ENCODE measurements at regions not wholly inside any gene's neighbourhood (a gene's known extent, or its start where the extent isn't known, plus 50 kb on each side); places are given as distances from the start of the nearest gene placed in this dataset.
A peak's percentile ranks its signal among the peaks of the same experiment; 100 is the strongest.

DNA sequence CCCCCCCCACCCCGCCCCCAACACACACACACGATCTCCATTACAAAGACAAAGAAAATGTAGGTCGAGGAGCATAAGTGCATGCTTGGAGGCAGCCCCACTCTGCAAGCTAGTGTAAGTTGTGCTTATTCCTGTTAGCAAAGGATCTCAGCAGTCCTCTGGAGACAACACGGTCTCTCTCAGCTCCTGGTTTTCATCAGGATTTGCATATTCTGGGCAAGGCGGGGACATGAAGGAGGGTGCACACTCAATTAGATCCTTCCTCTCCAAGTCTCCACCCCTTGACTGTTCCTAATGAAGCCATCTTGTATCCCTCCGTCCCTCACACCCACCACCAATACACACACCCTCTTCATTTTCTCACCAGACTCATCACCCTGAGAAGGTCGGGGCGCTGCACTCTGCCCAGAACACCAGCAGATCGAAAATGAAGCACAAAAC, 63.8 kb downstream of the MRPL46 start:
- no peak for DNase-seq (ENCODE audit: low read depth in 2 of 2)

DNA sequence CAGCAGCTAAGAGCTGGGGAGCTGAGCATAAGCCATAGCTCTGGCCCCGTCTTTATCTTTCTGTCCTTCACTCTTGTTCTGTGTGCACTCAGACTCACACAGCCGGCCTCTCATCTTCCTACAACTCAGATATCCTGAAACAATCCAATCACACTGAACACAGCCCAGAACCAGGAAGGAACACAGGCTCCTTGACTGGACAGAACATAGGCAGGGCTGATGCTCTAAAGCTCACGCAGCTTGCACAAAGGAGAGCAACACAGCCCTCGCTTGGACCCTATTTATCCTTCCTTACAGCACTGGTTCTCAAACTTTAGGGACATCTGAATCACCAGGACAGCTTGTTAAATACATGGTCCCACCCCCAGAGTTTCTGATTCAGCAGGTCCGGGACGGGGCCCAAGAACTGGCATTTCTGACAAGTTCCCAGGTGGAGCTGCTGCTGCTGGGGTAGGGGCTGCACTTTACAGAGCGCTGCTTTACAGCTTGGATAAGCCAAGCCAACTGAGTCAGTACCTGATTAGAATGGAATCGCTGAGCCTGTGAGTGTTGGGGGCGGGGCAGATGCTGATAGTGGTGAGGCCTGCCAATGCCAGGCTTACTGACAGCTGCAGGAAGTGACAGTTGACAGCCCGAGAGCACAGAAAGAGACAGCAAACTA, 65.1 kb downstream of the MRPL46 start:
- peak in 1 of 2 experiments; percentile 17 for DNase-seq (ENCODE audit: low read depth in 2 of 2)

DNA sequence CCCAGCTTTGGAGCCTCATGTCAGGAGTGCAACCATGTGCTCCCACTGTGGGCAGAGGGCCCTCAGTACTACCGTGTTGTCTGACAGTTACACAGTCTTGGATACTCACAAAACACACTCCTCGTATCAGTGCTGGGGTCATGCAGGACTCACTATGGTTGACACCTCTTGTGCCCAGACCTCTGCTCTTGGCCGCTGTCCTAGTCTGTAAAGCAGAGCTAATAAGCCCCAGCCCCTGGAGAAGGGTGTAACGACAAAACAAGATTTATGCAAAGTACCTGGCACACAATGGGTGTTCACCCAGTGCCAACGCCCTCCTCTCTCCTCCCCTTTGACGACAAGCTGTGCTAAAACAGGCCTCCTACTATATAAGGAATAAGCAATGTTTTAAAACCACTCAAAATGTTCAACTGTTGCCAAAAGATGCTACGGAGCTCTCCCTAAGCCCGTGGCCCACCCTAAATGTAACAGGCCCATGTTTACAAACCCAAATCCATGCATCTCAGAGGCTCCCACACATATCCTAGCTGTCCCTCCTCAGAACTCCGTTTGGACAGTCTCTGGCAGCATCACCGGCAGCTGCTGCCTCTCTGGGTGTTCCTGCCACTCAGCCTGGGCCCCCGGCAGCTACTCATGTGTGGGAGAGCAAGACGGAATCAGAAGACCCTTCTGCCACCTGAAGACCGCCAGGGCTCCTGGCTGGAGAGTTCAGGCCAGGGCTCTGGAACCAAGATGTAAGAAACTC, 65.8 kb downstream of the MRPL46 start:
- no peak for DNase-seq (ENCODE audit: low read depth in 2 of 2)

DNA sequence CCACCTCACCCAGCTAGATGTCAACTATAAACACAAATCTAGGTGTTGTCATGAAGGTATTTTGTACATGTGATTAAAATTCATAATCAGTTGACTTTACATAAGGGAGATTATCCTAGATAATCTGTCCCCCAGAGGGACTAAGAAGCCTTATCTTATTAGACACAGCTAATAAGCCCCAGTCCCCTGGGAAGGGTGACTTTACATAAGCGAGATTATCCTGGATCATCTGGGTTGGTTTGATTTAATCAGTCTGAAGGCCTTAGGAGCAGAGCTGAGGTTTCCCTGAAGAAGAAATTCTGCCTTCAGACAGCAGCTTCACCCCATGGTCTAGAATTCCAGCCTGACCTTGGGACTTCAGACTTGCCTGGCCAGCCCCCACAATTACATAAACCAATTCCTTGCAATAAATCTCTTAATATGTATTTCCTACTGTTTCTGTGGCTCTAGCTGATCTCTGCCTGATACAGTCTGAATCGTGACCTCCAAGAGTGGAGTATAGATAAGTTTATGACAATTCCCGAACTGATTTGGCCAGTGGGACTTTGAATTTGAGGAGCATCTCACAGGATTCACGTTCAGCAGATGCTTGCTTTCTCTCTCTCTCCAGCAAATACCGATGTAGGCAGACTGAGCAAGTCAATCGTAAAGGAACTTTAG, 66.5 kb downstream of the MRPL46 start:
- no peak for DNase-seq (ENCODE audit: low read depth in 2 of 2)

DNA sequence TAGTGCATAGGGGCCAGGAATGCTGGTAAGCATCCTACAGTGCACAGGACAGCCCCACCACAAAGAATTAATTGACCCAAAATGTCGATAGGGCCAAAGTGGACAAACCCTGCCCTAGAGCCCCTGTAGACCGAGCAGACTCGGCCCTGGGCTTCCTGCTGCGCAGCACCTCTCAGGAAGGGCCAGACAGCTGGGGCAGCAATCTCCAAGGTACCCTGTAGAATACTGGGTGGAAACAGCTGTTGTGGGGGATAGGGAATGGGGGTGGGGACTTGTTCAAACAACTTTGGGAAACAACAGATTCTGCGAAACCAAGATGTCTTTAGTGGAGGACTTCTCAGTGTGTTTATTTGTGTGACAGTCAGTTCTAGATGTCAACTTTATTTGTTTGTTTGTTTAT, 67.1 kb downstream of the MRPL46 start:
- no peak for DNase-seq (ENCODE audit: low read depth in 2 of 2)

DNA sequence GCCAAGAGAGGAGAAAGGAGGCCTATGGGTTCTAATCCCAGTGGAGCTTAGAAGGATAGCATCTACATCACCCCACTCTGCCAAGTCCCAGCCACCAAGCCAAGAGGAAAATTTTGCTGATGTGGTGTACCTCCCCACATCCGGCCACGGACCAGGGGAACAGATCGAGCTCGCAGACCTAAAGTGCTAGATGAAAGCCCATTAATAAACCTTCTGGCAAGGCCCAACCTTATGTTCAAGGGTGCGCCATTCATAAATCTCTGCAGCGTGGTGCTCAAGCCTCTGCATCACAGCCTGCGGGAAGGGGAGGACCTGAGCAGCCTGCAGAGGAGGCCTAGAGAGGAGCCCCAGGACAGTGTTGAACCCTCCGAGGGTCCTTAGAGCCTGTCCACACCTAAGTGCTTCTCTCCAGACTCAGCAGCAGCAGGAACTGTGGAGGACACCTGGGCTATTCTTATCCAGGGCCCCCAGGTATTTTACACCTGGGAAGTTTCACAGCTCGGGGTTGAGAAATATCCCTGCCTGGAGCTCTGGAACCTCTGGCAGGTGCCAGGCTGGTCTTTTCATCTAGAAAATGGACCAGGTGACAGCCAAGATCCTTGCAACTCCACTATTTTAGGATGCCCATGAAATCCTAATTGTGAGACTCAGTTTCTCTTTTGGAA, 68.0 kb downstream of the MRPL46 start:
- DNase-seq (ENCODE audit: low read depth in 2 of 2): no peak

DNA sequence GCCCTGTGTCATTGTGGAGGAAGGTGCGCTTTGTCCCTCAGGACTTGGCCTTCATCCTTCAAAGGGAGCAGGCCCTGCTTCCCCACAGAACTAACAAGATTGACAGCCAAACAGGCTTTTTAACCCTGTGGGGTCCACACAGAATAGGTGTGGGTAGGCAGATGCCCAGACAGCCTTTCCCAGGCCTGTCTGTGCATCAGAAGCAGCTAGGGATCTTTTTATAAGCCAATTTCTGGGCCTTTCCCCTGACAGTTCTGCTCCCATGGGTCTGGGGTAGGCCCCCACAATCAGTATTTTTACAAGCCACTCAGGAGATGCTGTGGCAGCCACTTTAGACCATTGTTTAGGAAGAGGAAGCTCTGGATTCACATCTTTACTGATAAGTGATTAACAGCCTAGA, 69.2 kb downstream of the MRPL46 start:
- no peak for DNase-seq (ENCODE audit: low read depth in 2 of 2)

DNA sequence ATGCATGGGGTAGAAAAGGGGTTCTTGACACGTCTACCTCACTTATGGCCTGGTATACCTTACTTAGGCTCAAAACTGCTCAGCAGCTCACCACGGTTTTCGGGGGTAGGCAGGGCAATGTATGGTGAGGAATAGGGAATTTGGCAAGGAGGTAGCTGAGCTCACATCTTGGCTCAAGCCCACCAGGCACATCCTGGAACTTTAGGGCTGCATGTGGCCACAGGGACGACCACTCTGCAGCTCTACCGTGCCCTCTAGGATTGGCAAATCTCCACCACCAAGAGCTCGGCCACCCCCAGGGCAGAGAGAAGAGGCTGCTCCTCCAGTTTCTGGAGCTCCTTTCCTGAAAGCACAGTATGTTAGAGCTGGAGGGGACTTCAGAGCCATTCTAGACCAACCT, 69.7 kb downstream of the MRPL46 start:
- no peak for DNase-seq (ENCODE audit: low read depth in 2 of 2)

DNA sequence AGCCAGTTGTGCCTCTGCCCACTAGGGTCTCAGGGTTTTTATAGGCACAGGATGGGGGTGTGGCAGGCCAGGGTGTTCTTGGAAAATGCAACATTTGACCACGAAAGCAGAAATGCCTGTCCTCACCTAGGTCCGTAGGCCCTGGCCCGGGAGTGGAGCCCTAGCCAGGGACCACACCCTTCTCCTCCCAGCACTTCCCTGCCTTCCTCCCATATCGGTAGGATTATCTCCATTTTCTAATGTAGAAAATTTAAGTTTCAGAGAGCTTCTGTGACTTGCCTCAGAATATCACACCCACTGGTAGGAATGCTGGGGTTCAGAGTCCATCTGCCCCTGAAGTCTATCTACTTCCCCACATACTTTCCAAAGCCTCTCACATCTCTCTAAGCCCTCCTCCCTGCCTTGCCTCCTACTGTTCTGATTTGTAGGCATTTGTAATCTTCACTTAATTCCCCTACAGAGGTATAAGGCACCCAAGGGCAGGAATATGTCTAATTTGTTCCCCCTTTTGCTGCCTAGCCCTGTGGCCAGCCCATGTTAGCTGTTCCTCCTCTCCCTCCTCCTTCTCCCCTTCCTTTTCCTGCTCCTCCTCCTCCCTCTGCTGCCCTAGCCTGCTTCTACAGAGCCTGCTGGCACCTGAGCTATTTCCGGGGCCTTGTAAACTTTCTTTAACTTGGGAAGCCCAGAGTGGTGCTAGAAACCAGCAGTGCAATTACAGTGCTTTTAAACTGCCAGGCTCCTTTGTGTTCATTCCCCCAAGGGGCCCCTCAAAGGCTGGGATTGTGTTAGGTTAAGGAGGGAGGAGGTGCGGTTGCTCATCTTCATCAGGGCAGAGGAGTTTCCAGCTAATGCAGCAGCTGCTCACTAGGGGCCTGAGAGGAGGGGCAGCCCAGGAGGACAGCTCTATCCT, 71.1 kb downstream of the MRPL46 start:
- DNase-seq (ENCODE audit: low read depth in 2 of 2): no peak

DNA sequence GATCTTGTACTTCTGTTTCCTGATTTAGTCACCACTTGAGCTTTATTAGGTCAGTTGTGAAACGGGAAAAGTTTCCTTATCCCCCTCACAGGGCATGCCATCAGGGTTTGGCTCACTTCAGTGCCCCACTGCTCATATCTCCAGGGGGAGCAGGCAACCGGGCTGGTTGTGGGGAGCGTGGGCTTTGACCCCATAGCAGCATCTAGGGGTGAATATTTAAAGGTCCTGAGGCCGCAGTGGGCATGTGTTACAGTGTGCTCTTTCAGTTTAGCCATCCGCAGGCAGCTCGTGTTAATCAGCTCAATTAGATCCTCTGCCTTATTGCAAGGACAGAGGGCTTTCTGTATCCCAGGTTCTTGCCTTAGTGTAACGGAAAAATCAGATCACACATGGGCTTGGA, 71.9 kb downstream of the MRPL46 start:
- no peak for DNase-seq (ENCODE audit: low read depth in 2 of 2)

DNA sequence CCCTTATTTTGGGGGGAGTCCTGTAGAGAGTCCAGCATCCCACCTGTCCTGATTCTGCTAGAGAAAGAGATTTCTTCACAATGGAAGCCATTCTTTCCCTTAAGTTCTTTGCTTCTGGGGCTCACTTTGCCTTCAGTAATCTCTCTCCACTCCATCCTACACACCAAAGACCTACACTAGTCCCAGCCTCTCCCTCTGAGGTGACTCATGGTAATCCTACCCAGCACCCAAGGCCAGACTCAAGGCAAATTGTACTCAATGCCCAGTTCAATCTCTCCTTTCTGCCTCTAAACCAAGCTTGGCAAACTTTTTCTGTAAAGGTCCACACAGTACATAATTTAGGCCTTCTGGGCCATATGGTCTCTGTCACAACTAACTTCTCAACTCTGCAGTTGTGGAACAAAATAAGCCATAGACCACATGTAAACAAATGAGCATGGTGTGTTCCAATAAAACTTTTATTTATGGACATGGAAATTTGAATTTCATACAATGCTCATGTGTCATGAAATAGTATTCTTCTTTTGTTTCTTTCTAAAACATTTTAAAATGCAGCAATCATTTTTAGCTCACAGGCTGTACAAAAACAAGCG, 72.5 kb downstream of the MRPL46 start:
- no peak for DNase-seq (ENCODE audit: low read depth in 2 of 2)

DNA sequence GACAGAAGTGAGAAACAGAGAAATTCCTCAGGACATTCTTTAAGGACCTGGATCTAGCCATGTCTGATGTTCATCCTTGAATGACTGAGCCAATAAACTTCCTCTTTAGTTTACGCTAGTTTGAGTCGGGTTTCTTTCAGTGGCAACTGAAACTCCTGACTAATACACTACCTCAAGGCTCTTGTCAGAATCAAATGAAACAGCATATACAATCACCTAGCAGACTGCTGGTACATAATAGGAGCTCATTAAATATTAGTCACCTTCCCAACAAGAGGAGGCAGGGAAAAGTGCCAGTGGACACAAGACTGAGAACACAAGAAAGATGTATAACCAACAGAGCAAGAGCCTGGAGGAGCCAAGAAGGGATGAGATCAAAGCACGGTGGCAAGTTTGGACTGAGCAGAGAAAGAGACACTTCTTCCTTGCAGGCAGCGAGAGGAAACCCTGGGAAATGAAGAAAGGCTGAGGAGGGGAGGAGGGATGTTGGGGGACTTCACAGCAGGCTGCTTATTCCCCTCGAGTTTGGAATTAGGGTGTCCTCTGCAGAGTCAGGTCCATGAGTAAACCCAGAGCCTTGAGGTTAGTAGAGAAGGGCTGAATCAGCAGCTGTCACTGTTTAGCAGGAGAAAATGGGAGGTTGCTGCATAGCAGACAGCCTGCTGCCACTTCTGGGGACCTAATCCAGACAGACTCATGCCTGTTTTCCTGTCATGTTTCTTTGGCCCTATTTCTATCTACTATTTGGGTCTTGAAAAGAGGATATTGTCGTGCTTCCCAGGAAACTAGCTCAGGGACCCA, 73.3 kb downstream of the MRPL46 start:
- no peak for DNase-seq (ENCODE audit: low read depth in 2 of 2)

DNA sequence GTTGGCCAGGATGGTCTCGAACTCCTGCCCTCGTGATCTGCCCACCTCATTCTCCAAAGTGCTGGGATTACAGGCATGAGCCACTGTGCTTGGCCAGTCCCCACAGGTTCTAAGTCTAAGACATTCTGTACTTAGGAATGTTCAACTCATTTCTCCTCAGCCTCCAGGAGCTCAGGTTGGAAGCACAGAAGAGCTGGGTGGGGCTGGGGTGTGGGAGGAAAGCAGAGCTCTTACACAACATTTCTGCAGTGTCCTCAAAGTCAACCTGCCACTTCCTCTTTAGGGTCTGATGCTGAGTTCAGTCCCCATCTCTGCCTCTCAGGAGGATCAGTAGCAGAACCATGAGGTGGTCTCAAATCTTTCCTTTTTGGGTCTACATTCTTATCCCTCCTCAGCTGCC, 75.5 kb downstream of the MRPL46 start:
- no peak for DNase-seq (ENCODE audit: low read depth in 2 of 2)

DNA sequence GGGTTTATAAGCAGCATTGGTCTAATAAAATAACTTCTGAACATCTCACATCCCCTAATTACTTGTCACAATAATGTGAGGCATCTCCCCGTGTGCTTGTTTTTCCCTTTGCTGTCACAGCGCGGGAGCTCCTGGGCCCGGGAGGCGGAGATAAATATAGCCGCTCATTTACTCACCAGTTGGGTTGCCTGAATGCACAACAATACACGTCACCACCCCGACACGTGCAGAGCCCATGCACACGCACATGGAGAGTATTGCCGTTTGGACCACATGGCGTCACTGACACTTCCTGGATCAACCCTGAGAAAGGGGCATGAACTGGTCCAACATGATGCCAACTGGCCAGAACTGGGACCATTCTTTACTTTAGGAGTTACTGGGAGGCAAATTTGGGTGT, 76.2 kb downstream of the MRPL46 start:
- no peak for DNase-seq (ENCODE audit: low read depth in 2 of 2)

DNA sequence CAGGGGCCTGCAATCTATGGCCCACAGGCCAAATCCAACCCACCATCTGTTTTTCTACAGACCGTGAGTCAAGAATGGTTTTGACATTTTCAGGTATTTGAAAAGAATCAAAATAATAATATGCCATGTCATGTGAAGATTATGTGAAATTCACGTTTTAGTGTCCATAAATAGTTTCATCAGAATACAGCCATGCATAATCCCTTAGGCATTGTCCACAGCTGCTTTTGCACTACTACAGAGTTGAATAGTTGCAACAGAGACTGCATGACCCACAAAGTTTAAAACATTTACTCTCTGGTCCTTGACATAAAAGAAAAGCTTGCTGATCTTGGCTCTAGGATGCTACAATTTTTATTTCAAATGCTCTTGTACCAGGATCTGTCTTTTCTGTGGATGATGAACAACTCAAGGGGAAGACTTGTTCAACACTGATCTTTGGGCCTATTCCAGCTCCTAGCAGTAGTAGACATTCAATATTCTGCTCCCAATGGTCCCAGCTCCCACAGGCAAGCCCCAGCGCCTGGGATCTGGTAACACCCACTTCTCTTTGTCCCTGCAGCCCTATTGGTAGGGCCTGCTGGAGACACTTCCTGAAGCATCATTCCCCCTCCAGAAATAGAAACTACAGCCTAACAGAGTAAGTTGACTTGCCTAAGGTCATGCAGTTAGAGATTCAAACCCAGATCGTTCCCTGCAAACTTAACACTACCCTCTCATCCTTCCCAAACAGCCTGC, 76.9 kb downstream of the MRPL46 start:
- DNase-seq (ENCODE audit: low read depth in 2 of 2): no peak

DNA sequence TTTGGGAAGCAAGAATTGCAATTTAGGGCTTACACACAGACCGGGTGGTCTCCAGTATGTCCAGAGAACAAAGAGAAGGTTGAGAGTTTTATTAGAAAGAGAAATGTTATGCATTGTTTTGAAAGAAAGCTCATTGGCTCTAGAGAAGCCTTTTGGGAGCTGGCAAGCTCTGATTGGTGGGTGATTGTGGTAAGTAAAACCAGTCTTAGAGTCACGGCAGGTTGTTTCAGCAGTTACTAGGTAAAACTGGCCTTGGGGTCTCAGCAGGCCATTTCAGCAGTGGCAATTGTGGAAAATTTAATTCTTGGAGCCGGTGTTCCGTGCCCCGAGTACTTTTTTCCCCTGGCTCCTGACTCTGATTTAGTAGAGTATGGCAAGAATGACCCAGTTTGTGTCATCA, 78.1 kb downstream of the MRPL46 start:
- no peak for DNase-seq (ENCODE audit: low read depth in 2 of 2)

DNA sequence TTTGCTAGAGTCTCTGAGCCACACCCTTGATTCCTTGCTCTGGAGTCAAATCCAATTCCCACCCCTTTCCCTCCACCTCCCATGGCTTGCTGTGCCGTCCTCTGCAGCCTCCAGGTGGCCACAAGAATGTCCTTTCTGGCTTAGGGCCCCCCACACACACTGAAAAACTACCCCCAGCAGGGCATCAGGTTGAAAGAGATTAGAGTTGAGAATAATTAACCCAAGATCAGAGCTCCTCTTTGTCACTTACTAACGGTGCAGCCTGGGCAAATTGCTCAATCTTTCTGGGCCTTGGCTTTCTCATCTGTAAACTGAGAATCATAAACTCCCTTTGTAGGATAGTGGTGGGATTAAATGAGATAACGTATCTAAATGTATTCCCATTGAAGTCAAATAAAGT, 78.5 kb downstream of the MRPL46 start:
- DNase-seq (ENCODE audit: low read depth in 2 of 2): no peak

DNA sequence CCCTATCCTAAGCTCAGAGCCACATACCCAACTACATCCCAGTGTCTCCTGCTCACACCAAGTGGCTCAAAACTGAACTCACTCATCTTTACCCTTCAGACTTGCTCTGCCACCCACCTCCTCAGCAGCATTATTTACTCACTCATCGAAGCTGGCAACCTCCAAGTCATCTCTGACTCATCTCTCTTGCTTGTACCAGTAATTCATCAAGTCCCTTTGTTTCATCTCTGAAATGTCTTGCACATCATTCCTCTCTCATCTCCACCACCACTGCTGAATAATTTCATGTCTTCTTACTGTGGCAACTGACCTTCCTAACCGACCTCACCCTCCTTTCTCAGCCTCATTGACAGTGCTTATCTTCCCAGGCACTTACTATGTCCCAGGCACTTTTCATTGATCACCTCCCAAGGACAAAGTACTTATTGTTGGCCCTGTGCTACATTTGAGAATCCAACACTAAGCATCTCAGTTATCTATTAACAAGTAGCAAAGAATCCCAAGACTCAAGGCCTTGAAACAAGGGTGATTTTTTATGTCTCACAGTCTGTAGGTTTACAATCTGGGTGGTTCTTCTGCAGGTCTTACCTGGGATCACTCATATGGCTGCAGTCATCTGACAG, 82.0 kb downstream of the MRPL46 start:
- DNase-seq (ENCODE audit: low read depth in 2 of 2): no peak

DNA sequence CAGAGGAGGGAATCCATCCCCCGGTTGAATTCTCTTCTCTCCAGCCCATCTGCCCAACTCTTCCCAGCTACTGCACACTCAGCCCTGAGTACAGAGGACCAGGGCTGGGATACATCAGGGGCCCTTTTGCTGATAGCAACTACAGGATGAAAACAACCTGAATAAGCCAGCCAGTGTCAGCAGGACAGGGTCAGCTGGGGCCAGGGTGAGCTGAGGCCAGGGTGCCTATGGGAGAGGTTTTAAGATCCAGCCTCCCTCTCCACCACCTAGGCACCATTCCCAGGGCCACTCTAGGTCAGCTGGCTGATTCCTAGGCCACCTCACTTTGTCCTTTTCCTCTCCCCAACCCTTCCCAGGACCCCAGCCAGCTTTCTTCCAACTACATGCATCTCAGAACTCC, 83.8 kb downstream of the MRPL46 start:
- no peak for DNase-seq (ENCODE audit: low read depth in 2 of 2)

All from stimulated activated CD4-positive, alpha-beta T cell treated with anti-CD3 and anti-CD28 coated beads, Interleukin-12 subunit alpha, Interleukin-12 subunit beta, amount 100 ng/mL, for 24 hours (primary cell).